Kidney (tissue), 13 donors: ENCODE measurements at regions not wholly inside any gene's neighbourhood (a gene's known extent, or its start where the extent isn't known, plus 50 kb on each side); places are given as distances from the start of the nearest gene placed in this dataset.

ENCODE experiments used
- DNase-seq, 5 donors: peaks; one replicate each; pipeline ENCODE4 v3.0.0-alpha.2; 2013 to 2020
- FAIRE-seq: peaks from 2 replicates; lab custom pipeline; 2012; peaks lifted over from hg19 to GRCh38; lab: Jason Lieb, UNC
- H3K27ac ChIP-seq, 2 donors: one replicate each; pipeline ENCODE4 v1.7.0; 2013; ENCODE audit warnings: low read depth in 2 of 2, low read length in 2 of 2, inconsistent platforms in 1 of 2
- H3K27me3 ChIP-seq: one replicate; pipeline ENCODE4 v1.7.1; 2013; ENCODE audit warnings: low read length, inconsistent platforms; ENCODE audit not compliant: control insufficient read depth, insufficient read depth
- H3K36me3 ChIP-seq, 3 donors: one replicate each; pipeline versions ENCODE4 v1.7.0 to v1.7.1; 2013; ENCODE audit warnings: low read length in 3 of 3, control low read depth in 1 of 3, inconsistent platforms in 1 of 3; ENCODE audit not compliant: insufficient read depth in 3 of 3, control insufficient read depth in 2 of 3
- H3K4me1 ChIP-seq, 3 donors: one replicate each; pipeline versions ENCODE4 v1.7.0 to v1.7.1; 2013; ENCODE audit warnings: low read length in 3 of 3, inconsistent platforms in 1 of 3, low read depth in 1 of 3; ENCODE audit not compliant: control insufficient read depth in 2 of 3, insufficient read depth in 2 of 3
- H3K4me3 ChIP-seq, 3 donors: one replicate each; pipeline versions ENCODE4 v1.7.0 to v1.8.1; 2013; ENCODE audit warnings: low read length in 3 of 3, control low read depth in 1 of 3, inconsistent platforms in 1 of 3
- H3K9ac ChIP-seq, 3 donors: one replicate each; pipeline versions ENCODE4 v1.7.0 to v1.7.1; 2013; ENCODE audit warnings: low read length in 3 of 3, control low read depth in 1 of 3, inconsistent platforms in 1 of 3
- H3K9me3 ChIP-seq, 3 donors: one replicate each; pipeline versions ENCODE4 v1.7.0 to v1.7.1; 2013; ENCODE audit warnings: low read length in 3 of 3, control low read depth in 1 of 3, inconsistent platforms in 1 of 3; ENCODE audit not compliant: control insufficient read depth in 2 of 3, insufficient read depth in 1 of 3
- CTCF ChIP-seq: IDR thresholded peaks from 3 replicates; pipeline ENCODE4 v1.5.1; 2012; ENCODE audit warnings: mild to moderate bottlenecking, moderate library complexity, borderline replicate concordance; ENCODE audit not compliant: insufficient read depth; ENCODE audit errors: extremely low read depth
- intact Hi-C: fragments of 100-400 bp; cut with DNase I; formaldehyde crosslinking; loops from one replicate; pipeline ENCODE4 v1.11.1; 2022
- donor health status: control.
- donor health status: control.
- donor health status: control.
- donor health status: control.
- donor health status: control.
- donor health status: DM: yes; HTN: yes; CAD: no.
- donor health status: Normal renal cell carcinoma (clear cell type).

GRCh38 chr12:87491598-87491997, 537.6 kb downstream of the C12orf50 start:
- H3K4me3 ChIP-seq, result no peak overlapping the region
- no peaks in the 10 kb centered on the region for H3K36me3 ChIP-seq
- H3K27me3 ChIP-seq, result no peaks in the 10 kb centered on the region
- H3K27ac ChIP-seq, result no peak overlapping the region
- no peak for FAIRE-seq
- intact Hi-C loops, result no loop called here
- H3K9ac ChIP-seq, result no peak overlapping the region
- no peaks in the 10 kb centered on the region for H3K9me3 ChIP-seq
- DNase-seq, result no peak
- TF ChIP-seq CTCF, result no peak
- H3K4me1 ChIP-seq, result no peaks in the 10 kb centered on the region

GRCh38 chr12:87491089-87491488, 538.1 kb downstream of the C12orf50 start:
- Histone ChIP-seq H3K9ac (no peak overlapping the region), H3K27ac (no peak overlapping the region), H3K4me3 (no peak overlapping the region), H3K36me3 (no peaks in the 10 kb centered on the region), H3K4me1 (no peaks in the 10 kb centered on the region), H3K27me3 (no peaks in the 10 kb centered on the region), H3K9me3 (no peaks in the 10 kb centered on the region)
- DNase-seq (no peak), FAIRE-seq (no peak)
- TF ChIP-seq CTCF, result no peak
- intact Hi-C loops, result no loop called here

- H3K9me3 ChIP-seq, result no peaks in the 10 kb centered on the region
- no peak overlapping the region for H3K9ac ChIP-seq
- no peak overlapping the region for H3K27ac ChIP-seq
- FAIRE-seq (no peak), DNase-seq (no peak)
- intact Hi-C loops, result no loop called here
- TF ChIP-seq CTCF, result no peak
- H3K4me3 ChIP-seq, result no peak overlapping the region
- no peaks in the 10 kb centered on the region for H3K27me3 ChIP-seq
- H3K4me1 ChIP-seq, result no peaks in the 10 kb centered on the region
- H3K36me3 ChIP-seq, result no peaks in the 10 kb centered on the region
Observed at GRCh38 chr12:87469295-87469694, 559.9 kb downstream of the C12orf50 start.

GRCh38 chr12:87467936-87468335, 561.3 kb downstream of the C12orf50 start:
- intact Hi-C loops, result no loop called here
- FAIRE-seq (no peak), DNase-seq (no peak)
- no peaks in the 10 kb centered on the region for H3K4me1 ChIP-seq
- no peak overlapping the region for H3K4me3 ChIP-seq
- no peaks in the 10 kb centered on the region for H3K27me3 ChIP-seq
- H3K27ac ChIP-seq, result no peak overlapping the region
- no peaks in the 10 kb centered on the region for H3K36me3 ChIP-seq
- no peak overlapping the region for H3K9ac ChIP-seq
- TF ChIP-seq CTCF, result no peak
- H3K9me3 ChIP-seq, result no peaks in the 10 kb centered on the region
